ENCODE measurements at regions not wholly inside any gene's neighbourhood (a gene's known extent, or its start where the extent isn't known, plus 50 kb on each side); places are given as distances from the start of the nearest gene placed in this dataset.

GRCh38 chr14:58829594-58829993 lies 191.8 kb downstream of the DACT1 start:
- DNase-seq (ENCODE audit: low read depth) = no peak
- no peak for TF ChIP-seq CTCF (IDR thresholded peaks at IDR 0.05; ENCODE audit: low read depth, low read length, missing control alignments)
- no peak overlapping the region for H3K4me3 ChIP-seq (ENCODE audit: low read depth, low read length)

- no peak overlapping the region for H3K4me3 ChIP-seq (ENCODE audit: low read depth, low read length)
- no peak for DNase-seq (ENCODE audit: low read depth)
- no peak for TF ChIP-seq CTCF (IDR thresholded peaks at IDR 0.05; ENCODE audit: low read depth, low read length, missing control alignments)
Observed at GRCh38 chr14:58830121-58830520, 192.4 kb downstream of the DACT1 start.

- no peak for DNase-seq (ENCODE audit: low read depth)
- TF ChIP-seq CTCF (IDR thresholded peaks at IDR 0.05; ENCODE audit: low read depth, low read length, missing control alignments) = no peak
- H3K4me3 ChIP-seq (ENCODE audit: low read depth, low read length) = no peak overlapping the region
Observed at GRCh38 chr14:58832095-58832521, 194.3 kb downstream of the DACT1 start.

- DNase-seq (ENCODE audit: low read depth) = no peak
Observed at GRCh38 chr14:58833634-58834378, 196.0 kb downstream of the DACT1 start.

GRCh38 chr14:58836303-58836974 lies 198.7 kb downstream of the DACT1 start:
- H3K4me3 ChIP-seq (ENCODE audit: low read depth, low read length) = no peak overlapping the region
- no peak for DNase-seq (ENCODE audit: low read depth)
- no peak for TF ChIP-seq CTCF (IDR thresholded peaks at IDR 0.05; ENCODE audit: low read depth, low read length, missing control alignments)

More at GRCh38 chr14:58833634-58834378, 196.0 kb downstream of the DACT1 start:
- no peak overlapping the region for H3K4me3 ChIP-seq (ENCODE audit: low read depth, low read length)
- no peak for TF ChIP-seq CTCF (IDR thresholded peaks at IDR 0.05; ENCODE audit: low read depth, low read length, missing control alignments)

- no peak for TF ChIP-seq CTCF (IDR thresholded peaks at IDR 0.05; ENCODE audit: low read depth, low read length, missing control alignments)
- DNase-seq (ENCODE audit: low read depth) = no peak
- no peak overlapping the region for H3K4me3 ChIP-seq (ENCODE audit: low read depth, low read length)
Observed at GRCh38 chr14:58839233-58839632, 201.5 kb downstream of the DACT1 start.
